GM21423 (cell line): ENCODE measurements at regions not wholly inside any gene's neighbourhood (a gene's known extent, or its start where the extent isn't known, plus 50 kb on each side); places are given as distances from the start of the nearest gene placed in this dataset.

ENCODE experiments used
- ATAC-seq: cut with Tn5 transposase; IDR thresholded peaks from one replicate; pipeline ENCODE4 v1.9.1; 2021; ENCODE audit warnings: mild to moderate bottlenecking, moderate library complexity; ENCODE audit not compliant: unreplicated experiment

DNA sequence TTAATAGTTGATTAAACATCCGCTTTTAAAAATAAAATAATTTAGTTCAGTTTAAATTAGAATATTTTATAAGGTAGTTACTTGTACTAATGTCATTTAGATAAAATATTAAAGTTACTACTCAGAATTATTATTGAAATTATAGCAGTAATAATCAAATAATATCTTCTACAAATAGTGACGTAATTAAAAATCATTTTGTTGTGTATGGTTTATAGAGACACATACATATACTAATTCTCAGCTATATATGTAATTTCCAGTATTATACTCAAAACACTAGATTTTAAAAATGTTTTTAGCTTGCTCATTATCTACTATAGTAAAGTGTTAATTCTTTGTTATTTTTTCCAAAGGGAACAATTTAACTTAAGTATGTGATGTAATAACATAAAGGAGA is 435.2 kb upstream of the MANEA start:
- ATAC-seq: no peak

DNA sequence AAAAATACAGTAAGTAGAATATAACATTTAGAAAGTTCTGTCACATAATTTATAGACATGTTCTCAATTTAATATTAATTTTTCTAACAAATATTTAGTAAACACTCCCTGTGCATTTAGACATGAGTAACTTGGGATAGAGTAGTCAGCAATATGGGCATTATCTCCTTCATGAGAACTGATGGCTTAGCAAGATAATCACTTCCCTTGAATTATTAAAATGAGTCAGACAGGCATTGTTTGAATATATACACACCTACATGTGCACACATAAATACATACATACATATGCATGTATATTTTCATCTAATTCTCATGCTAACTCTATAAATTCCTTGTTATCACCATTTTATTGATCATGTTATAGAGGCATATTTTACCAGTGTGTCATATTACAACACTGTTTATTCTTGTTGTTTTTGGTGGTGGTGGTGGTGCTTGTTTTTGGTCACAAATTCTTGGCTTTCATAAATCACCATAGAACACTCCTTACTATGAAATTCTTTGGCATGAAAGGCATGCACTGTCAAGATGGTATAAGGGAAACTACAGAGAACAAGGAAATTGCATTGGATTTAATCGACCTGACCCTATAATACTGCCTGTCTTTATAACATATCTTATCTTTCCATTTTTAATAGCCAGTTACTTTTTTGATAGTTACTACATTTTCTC is 434.5 kb upstream of the MANEA start:
- no peak for ATAC-seq

DNA sequence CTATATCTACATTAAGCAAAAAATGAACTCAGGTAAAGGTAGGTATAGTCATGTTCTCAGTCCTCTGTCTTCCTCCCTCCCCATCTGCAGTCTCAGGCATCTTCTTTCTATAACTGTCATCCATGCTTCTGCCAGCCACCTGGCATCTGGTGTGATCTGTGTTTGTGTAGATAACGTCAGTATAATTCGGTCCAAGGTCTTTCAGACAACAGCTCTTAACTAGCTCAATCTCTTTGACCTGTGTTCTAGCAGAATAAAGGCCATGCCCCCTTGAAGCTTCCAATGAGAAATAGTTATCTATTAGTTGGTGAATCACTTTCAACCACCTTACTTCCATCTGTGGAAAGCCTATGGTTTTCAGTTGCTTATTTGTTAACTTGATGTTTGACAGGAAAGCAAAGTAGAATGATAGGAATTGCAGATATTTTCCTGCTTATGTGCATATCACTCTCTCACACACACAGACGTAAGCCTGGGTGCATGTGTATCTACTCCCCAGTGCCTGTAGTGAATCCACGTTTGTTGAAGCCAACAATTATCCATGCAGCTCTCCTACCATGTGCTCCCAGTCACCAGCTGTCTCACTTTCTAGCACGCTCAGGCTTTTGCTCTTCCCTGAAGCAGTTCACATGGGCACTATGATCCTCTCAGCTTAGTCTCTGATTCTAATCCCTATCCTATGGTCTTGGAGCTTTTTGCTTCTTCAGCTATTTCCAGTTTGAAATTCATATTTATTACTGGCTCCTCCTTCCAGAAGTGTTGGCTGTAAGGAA is 433.7 kb upstream of the MANEA start:
- no peak for ATAC-seq

DNA sequence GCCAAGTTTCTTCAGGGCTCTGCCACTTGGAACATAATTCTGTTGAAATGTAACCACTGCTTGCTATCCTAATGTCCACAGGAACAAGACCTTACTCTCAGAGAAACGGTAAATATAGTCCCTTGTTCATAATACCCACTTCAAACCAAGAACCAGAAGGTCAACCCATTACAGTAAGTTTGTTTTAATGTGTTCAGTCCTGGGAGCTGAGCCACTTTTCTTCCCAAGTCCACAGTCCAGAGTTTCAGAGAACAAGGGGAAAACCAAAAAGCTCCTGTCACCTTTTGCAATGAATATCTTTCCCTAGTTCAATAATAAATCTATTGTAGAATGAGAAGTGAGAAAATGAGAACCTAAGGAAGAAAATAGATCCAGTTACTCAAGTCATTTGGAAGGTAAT is 431.9 kb upstream of the MANEA start:
- no peak for ATAC-seq

DNA sequence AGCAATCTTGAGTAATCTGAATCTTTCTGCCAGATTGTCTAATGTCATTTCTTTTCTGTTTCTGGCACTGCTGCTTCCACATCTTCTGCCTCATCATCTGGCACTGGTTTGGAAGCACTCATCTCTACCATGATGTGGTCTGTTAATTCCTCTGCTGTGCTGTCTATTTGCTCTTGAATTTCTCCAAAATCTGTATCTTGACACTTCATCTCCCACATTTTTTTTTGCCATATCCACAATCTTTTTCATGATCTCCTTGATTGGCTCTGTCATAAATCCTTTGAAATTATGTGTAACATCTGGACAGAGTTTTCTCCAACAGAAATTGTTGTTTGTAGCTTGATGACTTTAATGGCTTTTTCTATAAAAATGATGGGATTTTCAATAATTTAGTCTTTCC is 417.8 kb upstream of the MANEA start:
- ATAC-seq: no peak

DNA sequence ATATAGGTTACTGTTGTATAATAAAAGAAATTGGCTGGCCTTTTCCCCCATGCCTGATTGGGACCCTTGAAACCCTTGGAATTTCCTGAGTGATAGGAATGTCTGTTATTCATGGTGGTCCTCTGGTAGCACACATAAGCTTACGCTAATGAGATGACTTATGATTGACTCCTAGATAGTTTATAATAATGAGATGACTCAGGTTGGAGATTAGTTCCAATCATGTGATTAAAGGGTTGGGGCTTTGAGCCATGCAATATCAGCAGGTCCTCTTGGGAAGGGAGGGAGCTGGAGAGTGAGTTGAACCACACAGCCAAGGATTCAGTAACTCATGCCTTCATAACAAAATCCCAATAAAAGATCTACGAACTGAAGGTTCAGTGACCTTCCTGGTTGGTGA is 407.6 kb upstream of the MANEA start:
- ATAC-seq: no peak

DNA sequence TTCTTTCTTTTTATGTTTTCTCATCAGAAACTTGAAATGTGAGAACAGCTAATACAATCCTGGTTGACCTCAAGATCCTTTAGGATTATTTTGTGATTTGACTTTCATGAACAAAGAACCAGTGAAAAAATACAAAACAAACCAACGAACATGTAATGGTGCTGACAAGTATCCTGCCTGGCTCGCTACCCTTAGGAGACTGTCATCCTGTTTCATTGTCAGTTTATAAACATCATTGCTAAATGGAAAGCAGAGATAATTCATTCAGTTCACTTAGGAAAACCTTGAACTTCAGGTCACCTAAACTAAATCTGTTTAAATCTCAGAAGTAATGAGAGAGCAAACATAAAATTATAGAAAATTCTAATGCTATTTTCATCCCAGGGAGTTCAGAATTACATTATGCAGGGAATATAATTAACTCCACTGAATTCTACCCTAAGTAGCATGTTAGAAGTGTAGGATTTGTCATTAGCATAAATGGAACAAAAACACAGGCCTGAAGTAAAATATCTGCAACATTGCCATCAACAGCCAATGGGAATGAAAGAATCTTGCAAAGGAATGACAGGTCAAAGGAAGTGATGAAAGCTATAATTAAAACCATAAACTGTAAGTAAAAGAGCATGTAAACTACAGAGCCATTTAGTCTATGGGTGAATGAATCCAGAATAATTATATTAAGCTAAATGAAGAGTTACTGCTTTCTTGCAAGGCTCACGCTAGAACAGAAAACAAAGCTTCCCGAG is 401.2 kb upstream of the MANEA start:
- ATAC-seq: no peak

DNA sequence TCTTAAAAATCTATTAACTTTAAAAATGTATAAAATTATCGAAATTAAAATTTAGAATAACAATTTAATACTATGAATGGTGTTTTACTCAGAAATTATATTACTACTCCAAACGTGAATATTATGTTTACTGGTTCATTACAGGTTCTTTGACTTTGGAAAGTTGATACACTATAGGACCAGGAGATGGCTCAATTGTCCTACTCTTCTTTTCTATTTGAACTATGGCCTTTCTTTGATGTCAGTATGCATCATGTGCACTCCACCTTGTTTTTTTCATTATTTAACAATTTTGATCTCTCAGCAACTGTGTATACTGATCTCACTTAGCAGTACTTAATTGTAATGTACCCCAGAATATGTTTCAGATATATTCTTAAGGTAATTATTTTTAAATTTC is 391.5 kb upstream of the MANEA start:
- ATAC-seq: no peak

DNA sequence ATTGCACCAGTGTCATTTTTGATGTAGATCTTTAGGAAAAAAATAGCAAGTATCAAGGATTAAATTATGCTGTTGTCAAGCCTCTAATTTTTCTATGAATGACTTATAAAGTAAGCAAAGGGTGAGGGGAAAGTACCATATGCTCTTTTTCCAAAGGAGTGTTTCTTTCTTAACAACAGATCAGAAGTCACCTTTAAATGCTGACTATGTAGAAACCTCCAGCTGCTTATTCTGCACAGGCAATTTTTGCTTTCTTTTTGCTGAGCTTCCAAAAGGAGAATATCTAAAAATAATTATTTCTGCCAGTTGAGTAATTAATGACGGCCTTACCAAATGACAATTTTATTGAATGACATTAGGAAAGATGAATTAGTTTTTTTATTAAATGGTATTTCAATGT is 390.6 kb upstream of the MANEA start:
- ATAC-seq: no peak

DNA sequence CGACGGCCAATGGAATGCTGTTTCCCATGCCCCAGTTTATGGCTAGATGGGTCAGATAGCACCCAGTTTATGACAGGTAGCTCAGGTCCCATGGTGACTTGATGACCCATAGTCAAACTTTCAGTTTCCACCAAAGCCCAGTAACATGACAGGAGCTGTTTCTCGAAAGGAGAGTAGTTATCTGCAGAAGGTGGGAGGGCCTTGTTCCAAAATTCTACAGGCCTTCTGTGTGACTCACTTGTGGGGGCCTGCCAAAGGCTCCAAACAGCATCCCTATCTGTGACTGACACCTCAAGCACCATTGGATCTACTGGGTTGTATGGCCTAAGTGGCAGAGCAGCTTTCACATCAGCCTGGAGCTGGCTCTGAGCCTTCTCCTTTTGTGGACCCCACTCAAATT is 379.7 kb upstream of the MANEA start:
- no peak for ATAC-seq

DNA sequence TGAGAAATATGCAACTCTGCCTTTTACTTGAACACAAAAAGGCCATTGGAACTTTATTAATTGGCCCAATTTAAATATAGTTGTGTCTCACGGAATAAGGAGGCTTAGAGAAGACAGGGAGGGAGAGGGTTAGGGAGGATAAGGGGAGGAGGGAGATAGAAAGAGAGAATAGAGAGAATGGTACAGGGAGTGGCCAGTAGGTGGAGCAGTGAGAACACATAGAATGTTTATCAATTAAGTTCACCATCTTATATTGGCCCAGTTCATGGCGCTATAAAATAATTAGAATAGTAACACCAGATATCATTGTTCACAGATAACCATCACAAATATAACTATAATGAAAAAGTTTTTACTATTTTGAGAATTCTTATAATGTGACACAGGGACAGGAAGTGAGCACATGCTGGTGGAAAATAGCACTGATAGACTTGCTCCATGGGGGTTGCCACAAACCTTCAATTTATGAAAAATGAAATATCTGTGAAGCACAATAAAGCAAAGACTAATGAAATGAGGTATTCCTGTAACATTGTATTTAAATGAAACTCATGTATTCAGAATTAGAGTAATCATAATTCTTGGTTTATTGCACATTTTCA is 374.1 kb upstream of the MANEA start:
- peak; percentile 92 for ATAC-seq

DNA sequence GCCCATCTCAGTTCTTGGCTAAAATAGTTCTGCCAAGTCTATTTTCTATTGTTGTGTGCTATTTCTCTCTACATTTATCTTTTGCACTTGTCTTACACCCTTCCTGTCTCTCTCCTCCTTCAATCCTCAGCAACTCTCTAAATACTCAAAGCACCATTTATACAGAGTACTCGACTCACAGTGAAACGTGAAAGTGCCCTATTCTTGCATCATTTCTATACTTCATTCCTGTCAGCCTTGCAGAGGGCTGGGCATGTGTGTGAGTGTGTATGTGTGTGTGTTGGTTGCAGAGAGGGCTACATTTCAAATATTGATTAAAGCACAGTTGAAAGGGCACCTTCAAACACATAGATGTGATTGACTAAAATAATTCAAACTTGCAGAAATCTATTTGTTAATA is 373.2 kb upstream of the MANEA start:
- no peak for ATAC-seq

DNA sequence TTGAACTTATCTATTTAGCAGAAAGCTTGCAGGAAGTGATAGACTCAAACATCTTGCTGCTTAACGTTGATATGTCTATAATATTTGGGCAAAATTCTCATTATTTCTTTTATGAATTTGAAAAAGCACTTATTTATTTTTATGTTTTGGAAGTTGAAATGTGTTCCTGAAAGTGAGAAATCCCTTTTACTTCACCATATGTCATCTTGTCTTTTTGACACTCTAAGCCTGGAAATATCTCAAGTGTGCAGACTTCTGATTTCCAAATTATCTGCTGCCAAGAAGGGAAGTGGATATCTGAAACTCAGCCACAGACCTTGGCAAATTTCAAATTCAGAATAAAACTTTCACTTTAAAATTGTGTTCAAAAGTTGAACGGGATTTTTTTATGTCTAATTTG is 368.7 kb upstream of the MANEA start:
- no peak for ATAC-seq

DNA sequence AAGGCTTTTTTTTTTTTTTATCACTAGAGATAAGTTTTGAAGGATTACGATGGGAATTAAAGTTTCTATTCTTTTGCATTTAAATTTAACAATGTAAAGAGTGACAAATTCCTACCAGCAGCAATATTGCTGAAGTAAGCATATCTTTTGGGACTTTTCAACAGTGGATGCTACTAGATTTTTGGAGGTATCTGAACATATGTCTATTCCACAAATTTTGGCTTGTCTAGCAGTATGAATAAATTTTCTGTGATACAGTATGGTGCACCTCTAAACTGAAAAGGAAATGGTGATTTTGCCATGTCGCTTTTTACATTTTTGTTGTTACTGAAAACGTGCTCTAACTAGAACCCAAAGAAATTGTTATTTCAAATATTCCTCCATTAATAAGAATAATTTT is 368.3 kb upstream of the MANEA start:
- no peak for ATAC-seq

DNA sequence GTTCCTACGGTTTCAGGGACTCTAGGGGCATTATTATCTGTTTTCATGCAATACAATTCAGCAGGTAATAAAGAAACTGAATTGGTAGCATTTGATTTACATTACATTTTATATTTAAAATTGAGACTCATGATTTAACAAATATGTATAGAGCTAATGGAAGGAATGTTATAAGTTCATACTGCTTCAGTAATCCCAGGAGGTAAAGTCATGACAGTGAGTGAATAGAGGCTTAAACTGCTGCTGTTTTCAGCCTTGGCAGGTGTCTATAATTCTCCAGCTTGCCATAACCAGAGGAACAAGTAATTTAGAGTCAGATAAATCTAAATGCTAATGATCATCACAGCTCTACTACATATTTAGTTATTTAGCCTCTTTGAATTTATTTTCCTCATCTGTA is 360.8 kb upstream of the MANEA start:
- no peak for ATAC-seq

DNA sequence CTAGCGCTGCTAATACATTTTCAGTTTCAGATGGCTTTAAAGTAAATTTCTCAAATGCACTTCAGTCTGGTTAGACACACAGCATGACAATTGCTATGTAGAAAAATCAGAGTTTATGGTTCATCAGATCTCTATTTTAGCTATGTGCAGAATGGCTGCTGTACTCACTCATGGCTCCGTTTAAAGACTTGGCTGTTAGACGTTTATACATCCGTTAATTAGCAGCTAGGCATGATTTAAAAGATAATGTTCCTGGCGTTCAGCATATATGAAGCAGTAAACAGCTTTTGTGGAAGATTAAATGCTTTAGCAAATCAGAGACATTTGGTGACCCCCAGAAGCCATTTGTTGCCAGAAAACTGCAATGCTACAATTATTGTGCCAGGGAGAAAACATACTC is 350.0 kb upstream of the MANEA start:
- ATAC-seq: no peak

DNA sequence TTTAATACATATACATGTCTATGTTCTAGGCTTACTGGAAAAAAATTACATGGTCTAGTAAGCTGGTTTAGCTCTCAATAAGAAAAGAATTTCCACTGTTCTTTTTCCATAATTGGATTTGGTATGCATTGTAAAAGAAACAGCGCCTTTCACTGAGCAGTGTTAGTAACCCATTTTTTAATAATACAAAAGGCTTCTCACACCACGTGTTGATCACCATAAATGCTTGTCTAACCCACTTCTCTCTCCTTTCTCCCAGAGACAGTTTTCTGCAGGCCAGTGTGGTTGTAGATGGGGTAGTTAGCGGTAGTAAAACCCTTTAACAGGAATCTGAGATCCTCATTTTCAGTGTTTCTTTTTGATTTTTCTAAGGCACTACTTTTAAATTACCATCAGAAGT is 348.7 kb upstream of the MANEA start:
- no peak for ATAC-seq

DNA sequence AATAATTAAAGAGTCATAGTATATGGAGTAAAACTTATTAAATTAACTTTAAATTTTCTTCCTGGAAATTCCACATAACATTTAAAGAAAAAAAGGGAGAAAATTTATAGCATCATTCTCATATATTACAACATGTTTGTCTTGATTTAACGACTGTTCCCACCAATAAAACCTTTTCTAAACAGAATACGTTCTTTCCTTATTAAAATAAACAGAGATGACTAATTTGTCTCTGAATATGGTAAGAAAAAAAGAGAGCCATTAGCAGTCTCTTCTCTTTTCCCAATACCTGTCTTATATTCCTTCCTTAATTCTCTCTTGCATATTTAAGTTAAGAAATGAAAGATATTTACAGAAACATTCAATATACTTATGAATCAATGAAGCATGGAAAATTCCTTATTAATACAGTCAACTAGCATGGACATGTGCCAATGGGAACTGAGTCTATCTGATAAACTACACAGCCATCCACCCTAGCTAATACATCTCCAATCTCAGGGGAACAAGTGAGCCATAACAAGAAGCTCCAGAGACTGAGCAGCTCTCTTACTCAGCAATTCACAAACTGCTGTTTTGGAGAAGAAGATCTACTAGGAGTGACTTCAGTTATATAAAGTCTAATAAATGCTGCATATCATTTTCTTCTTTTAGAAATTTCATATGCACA is 347.1 kb upstream of the MANEA start:
- no peak for ATAC-seq

DNA sequence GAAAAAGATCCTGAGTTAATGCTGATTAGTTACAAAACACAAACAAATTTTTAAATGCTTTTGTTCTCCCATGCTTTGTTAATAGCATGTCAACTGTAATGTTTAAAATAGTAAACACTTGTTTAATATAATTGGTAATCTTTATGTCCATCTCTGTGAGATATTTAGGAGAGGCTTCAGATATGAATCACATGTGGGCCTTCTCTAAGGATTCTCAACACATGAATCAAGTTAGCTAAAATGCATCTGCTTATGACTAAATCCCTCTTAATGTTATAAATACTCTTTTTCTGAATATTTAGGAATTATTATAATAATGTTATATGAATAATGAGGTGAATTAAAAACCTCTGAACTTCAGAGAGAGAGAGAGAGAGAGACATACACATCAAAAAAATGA is 345.9 kb upstream of the MANEA start:
- ATAC-seq: no peak

DNA sequence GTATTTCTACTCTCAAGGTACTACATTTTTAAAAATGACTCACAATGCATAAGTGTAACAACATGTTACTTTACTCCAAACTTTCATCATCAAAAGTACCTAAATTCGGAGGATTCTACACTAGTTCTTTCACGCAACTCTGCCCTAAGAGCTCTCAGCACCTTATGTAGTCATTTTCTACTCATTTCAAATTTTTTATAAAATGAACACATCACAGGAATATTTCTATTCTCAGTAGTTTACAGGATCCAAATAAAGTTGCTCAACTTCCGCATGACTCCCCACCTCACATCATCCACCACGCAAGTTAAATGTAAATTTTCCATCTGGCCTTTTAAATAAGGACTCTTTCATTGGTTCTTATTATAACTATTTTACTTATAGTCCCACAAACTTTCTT is 344.9 kb upstream of the MANEA start:
- no peak for ATAC-seq

DNA sequence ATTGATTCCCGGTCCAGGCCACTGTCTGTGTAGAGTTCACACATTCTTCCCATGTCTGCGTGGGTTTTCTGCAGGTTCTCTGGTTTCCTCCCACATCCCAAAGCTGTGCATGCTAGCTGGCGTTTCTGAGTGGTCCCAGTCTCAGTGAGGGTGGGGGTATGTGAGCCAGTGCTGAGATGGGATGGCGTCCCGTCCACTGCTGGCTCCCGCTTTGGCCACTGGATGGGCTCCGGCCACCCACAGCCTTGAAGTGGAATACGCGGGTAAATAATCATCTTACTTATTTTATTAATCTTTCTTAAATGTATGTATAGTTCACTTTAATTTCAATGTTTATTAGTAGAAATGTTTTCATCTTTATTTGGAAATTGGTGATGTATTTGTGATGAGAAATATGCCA is 343.5 kb upstream of the MANEA start:
- no peak for ATAC-seq
